ENCODE measurements at regions not wholly inside any gene's neighbourhood (a gene's known extent, or its start where the extent isn't known, plus 50 kb on each side); places are given as distances from the start of the nearest gene placed in this dataset.

DNA sequence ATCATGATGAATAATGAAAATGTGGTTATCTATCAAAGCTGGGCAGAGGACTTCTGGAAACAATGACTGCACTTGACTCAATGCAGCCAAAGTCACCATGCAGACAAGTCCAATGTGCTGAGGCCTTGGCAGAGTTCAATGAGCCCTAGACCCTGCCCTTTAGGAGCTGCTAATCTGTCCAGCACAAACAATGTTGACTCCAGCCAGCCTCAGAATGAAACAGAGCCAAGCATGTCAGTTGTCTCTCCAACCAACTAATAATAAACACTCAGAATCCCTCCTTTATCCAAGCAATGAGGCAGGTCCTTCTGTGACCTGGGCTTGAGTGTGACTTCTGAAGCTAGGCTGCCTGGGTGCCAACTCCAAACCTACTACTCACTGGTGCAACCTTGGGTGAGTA, 270.6 kb downstream of the BCL11A start:
- Histone ChIP-seq H3K27ac (ENCODE audit: control insufficient read depth, insufficient read depth) (no peak overlapping the region), H3K79me2 (ENCODE audit: control insufficient read depth, insufficient read depth, low read length) (no peaks in the 10 kb centered on the region), H3K4me3 (no peak overlapping the region), H3K9ac (ENCODE audit: control insufficient read depth, insufficient read depth, low read length) (no peak overlapping the region), H3K9me3 (replicated peaks; ENCODE audit: control insufficient read depth, insufficient read depth, low read length) (no peaks in the 10 kb centered on the region; the same call in 2 of the 3 replicates), H2AFZ (ENCODE audit: control insufficient read depth, low read depth, low read length) (no peak overlapping the region), H3K27me3 (replicated peaks in 1 of 2; ENCODE audit: control insufficient read depth in 2 of 2, insufficient read depth in 2 of 2, low read length in 1 of 2) (no peaks in the 10 kb centered on the region), H3K4me2 (ENCODE audit: control insufficient read depth, insufficient read depth) (no peak overlapping the region), H3K4me1 (ENCODE audit: control insufficient read depth, insufficient read depth, low read length) (peaks cover 5% of the 10 kb centered on the region; the same call in 1 of the 2 replicates), H4K20me1 (ENCODE audit: control insufficient read depth, insufficient read depth) (no peaks in the 10 kb centered on the region), H3K36me3 (ENCODE audit: control insufficient read depth in 2 of 2, insufficient read depth in 2 of 2, low read length in 1 of 2) (no peaks in the 10 kb centered on the region)
- ChIA-PET RAD21 (ENCODE audit: unreplicated experiment) (no interaction called here), POLR2A (no interaction called here), CTCF (no interaction called here), SMC1A (ENCODE audit: uncharacterized antibody, unreplicated experiment) (no interaction called here)
- DNase-seq (ENCODE audit: low read depth, low spot score) (no peak), ATAC-seq (no peak), FAIRE-seq (no peak)
- BruUV-seq (replicated peaks), result no TSS peak
- in situ Hi-C loops (cut with MboI), result no loop called here
- intact Hi-C loops (cut with micrococcal nuclease; ENCODE audit: unreplicated experiment), result no loop called here
- TF ChIP-seq, protein P1, sequence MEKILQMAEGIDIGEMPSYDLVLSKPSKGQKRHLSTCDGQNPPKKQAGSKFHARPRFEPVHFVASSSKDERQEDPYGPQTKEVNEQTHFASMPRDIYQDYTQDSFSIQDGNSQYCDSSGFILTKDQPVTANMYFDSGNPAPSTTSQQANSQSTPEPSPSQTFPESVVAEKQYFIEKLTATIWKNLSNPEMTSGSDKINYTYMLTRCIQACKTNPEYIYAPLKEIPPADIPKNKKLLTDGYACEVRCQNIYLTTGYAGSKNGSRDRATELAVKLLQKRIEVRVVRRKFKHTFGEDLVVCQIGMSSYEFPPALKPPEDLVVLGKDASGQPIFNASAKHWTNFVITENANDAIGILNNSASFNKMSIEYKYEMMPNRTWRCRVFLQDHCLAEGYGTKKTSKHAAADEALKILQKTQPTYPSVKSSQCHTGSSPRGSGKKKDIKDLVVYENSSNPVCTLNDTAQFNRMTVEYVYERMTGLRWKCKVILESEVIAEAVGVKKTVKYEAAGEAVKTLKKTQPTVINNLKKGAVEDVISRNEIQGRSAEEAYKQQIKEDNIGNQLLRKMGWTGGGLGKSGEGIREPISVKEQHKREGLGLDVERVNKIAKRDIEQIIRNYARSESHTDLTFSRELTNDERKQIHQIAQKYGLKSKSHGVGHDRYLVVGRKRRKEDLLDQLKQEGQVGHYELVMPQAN (conservative IDR thresholded peaks at IDR 0.05), result no peak
- no peak for TF ChIP-seq MLLT1 (IDR thresholded peaks at IDR 0.05)
- TF ChIP-seq RELA (IDR thresholded peaks at IDR 0.05; ENCODE audit: borderline replicate concordance, partially characterized antibody), result no peak
- no peak for TF ChIP-seq SIX5 (IDR thresholded peaks at IDR 0.05; ENCODE audit: low read depth, low read length, severe bottlenecking)
- TF ChIP-seq ZSCAN29 (IDR thresholded peaks at IDR 0.05), result no peak
- no peak for TF ChIP-seq MTA2 (IDR thresholded peaks at IDR 0.05; ENCODE audit: low read depth)
- TF ChIP-seq BCL11A (IDR thresholded peaks at IDR 0.05; ENCODE audit: low read depth, low read length), result no peak
- TF ChIP-seq TBL1XR1 (IDR thresholded peaks at IDR 0.05; ENCODE audit: low read depth, low read length), result no peak
- no peak for TF ChIP-seq KAT2A (conservative IDR thresholded peaks at IDR 0.05; ENCODE audit: control insufficient read depth, low read depth, low read length)
- no peak for TF ChIP-seq CREB1 (IDR thresholded peaks at IDR 0.05; ENCODE audit: low read depth)
- no peak for TF ChIP-seq SMARCA5 (IDR thresholded peaks at IDR 0.05)
- TF ChIP-seq NR2F1 (conservative IDR thresholded peaks at IDR 0.05), result no peak
- TF ChIP-seq SRF (IDR thresholded peaks at IDR 0.05; ENCODE audit: low read depth in 2 of 2, low read length in 2 of 2), result no peak
- no peak for TF ChIP-seq FOS (IDR thresholded peaks at IDR 0.05; ENCODE audit: borderline replicate concordance, extremely low read depth, insufficient read length)
- TF ChIP-seq STAT1 (conservative IDR thresholded peaks at IDR 0.05), result no peak
- no peak for TF ChIP-seq ATF2 (IDR thresholded peaks at IDR 0.05; ENCODE audit: low read length)
- TF ChIP-seq STAT3 (IDR thresholded peaks at IDR 0.05; ENCODE audit: low read depth, low read length), result no peak
- no peak for TF ChIP-seq SP1 (IDR thresholded peaks at IDR 0.05; ENCODE audit: low read depth, low read length)

Measured in GM12878 (cell line).